ENCODE measurements at regions not wholly inside any gene's neighbourhood (a gene's known extent, or its start where the extent isn't known, plus 50 kb on each side); places are given as distances from the start of the nearest gene placed in this dataset.

DNA sequence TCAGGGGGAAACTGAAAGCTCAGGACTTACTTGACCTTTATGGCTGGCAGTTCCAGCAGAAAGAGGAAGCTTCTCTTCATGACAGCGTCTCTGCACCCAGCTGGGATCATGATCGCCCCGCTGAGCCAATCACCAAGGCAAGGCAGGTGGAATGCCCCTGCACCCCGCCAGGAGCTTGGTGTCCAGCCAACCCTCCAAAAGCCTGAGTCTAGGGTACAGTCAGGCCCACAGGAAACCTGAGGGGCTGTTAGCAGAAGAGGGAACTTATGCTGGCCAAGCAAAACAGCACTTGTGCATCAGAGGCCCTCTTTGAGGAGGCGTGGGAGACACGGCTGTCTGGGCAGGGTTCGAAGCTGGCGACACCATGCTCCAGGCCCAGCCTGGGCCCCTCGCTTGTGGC, 188.3 kb upstream of the GMDS start:
- TF ChIP-seq, protein P1, sequence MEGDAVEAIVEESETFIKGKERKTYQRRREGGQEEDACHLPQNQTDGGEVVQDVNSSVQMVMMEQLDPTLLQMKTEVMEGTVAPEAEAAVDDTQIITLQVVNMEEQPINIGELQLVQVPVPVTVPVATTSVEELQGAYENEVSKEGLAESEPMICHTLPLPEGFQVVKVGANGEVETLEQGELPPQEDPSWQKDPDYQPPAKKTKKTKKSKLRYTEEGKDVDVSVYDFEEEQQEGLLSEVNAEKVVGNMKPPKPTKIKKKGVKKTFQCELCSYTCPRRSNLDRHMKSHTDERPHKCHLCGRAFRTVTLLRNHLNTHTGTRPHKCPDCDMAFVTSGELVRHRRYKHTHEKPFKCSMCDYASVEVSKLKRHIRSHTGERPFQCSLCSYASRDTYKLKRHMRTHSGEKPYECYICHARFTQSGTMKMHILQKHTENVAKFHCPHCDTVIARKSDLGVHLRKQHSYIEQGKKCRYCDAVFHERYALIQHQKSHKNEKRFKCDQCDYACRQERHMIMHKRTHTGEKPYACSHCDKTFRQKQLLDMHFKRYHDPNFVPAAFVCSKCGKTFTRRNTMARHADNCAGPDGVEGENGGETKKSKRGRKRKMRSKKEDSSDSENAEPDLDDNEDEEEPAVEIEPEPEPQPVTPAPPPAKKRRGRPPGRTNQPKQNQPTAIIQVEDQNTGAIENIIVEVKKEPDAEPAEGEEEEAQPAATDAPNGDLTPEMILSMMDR (IDR thresholded peaks at IDR 0.05; ENCODE audit: low read depth, low read length, poor library complexity, severe bottlenecking) = no peak
- no peak for TF ChIP-seq EZH2phosphoT487 (IDR thresholded peaks at IDR 0.05; ENCODE audit: borderline replicate concordance, low read length)

Data from DOHH2 (cell line).